ENCODE measurements at regions not wholly inside any gene's neighbourhood (a gene's known extent, or its start where the extent isn't known, plus 50 kb on each side); places are given as distances from the start of the nearest gene placed in this dataset.
A peak's percentile ranks its signal among the peaks of the same experiment; 100 is the strongest.

GRCh38 chr20:56840716-56841261, 211.7 kb downstream of the TFAP2C start:
- peak; percentile 23 for DNase-seq

- no peak for DNase-seq
Measured at GRCh38 chr20:56841346-56841908, 212.3 kb downstream of the TFAP2C start.

GRCh38 chr20:56842056-56842455, 212.9 kb downstream of the TFAP2C start:
- peak; percentile 87 for DNase-seq

- DNase-seq, result peak; percentile 23
Measured at GRCh38 chr20:56843386-56843785, 214.3 kb downstream of the TFAP2C start.

GRCh38 chr20:56843817-56844216, 214.7 kb downstream of the TFAP2C start:
- DNase-seq, result no peak

GRCh38 chr20:56845546-56846086, 216.5 kb downstream of the TFAP2C start:
- DNase-seq, result no peak

- no peak for DNase-seq
Measured at GRCh38 chr20:56848561-56848960, 219.5 kb downstream of the TFAP2C start.

- DNase-seq, result no peak
Measured at GRCh38 chr20:56851552-56851951, 222.4 kb downstream of the TFAP2C start.

- no peak for DNase-seq
Measured at GRCh38 chr20:56855708-56856107, 226.6 kb downstream of the TFAP2C start.

- peak; percentile 24 for DNase-seq
Measured at GRCh38 chr20:56857950-56858349, 228.8 kb downstream of the TFAP2C start.

GRCh38 chr20:56859039-56859800, 230.1 kb downstream of the TFAP2C start:
- no peak for DNase-seq

- DNase-seq, result peak; percentile 19
Measured at GRCh38 chr20:56859801-56860261, 230.7 kb downstream of the TFAP2C start.

- no peak for DNase-seq
Measured at GRCh38 chr20:56860413-56860812, 231.3 kb downstream of the TFAP2C start.

GRCh38 chr20:56861590-56861989, 232.5 kb downstream of the TFAP2C start:
- DNase-seq, result no peak

GRCh38 chr20:56865055-56865454, 235.9 kb downstream of the TFAP2C start:
- peak; percentile 24 for DNase-seq

GRCh38 chr20:56867128-56867527, 238.0 kb downstream of the TFAP2C start:
- DNase-seq, result no peak

GRCh38 chr20:56868746-56869145, 239.6 kb downstream of the TFAP2C start:
- DNase-seq, result no peak

GRCh38 chr20:56870271-56870670, 241.2 kb downstream of the TFAP2C start:
- DNase-seq, result no peak

GRCh38 chr20:56871691-56872090, 242.6 kb downstream of the TFAP2C start:
- no peak for DNase-seq

GRCh38 chr20:56872620-56873458, 243.7 kb downstream of the TFAP2C start:
- no peak for DNase-seq

GRCh38 chr20:56873836-56874235, 244.7 kb downstream of the TFAP2C start:
- DNase-seq, result no peak

GRCh38 chr20:56875052-56875659, 246.1 kb downstream of the TFAP2C start:
- no peak for DNase-seq

Measured in tongue (tissue), 1 donor.